Fibroblast of mammary gland (primary cell): ENCODE measurements at regions not wholly inside any gene's neighbourhood (a gene's known extent, or its start where the extent isn't known, plus 50 kb on each side); places are given as distances from the start of the nearest gene placed in this dataset.

Experiments used
- DNase-seq: peaks from one replicate; pipeline ENCODE4 v3.0.0-alpha.2; 2010; ENCODE audit warnings: low read depth
- H3K4me3 ChIP-seq: 2 replicates; pipeline ENCODE4 v1.5.1; 2011; ENCODE audit warnings: low read depth, mild to moderate bottlenecking, low read length, moderate library complexity; ENCODE audit not compliant: control insufficient read depth
- CTCF ChIP-seq: conservative IDR thresholded peaks from 2 replicates; pipeline ENCODE4 v1.5.1; 2011; ENCODE audit warnings: low read depth, low read length, inconsistent platforms; ENCODE audit not compliant: control insufficient read depth, insufficient read depth

GRCh38 chr2:155730804-155731203 is 601.7 kb downstream of the NR4A2 start:
- H3K4me3 ChIP-seq = no peak overlapping the region
- no peak for DNase-seq
- TF ChIP-seq CTCF = no peak

- no peak overlapping the region for H3K4me3 ChIP-seq
- DNase-seq = no peak
- TF ChIP-seq CTCF = no peak
These were observed 605.2 kb downstream of the NR4A2 start for GRCh38 chr2:155727187-155727895.

GRCh38 chr2:155722290-155722689 is 610.2 kb downstream of the NR4A2 start:
- H3K4me3 ChIP-seq = no peak overlapping the region
- DNase-seq = no peak
- no peak for TF ChIP-seq CTCF

- no peak for DNase-seq
- no peak overlapping the region for H3K4me3 ChIP-seq
- no peak for TF ChIP-seq CTCF
These were observed 616.8 kb downstream of the NR4A2 start for GRCh38 chr2:155715705-155716104.

- no peak overlapping the region for H3K4me3 ChIP-seq
- no peak for TF ChIP-seq CTCF
- no peak for DNase-seq
These were observed 617.5 kb downstream of the NR4A2 start for GRCh38 chr2:155714983-155715382.

- H3K4me3 ChIP-seq = no peak overlapping the region
- no peak for DNase-seq
- no peak for TF ChIP-seq CTCF
These were observed 624.5 kb downstream of the NR4A2 start for GRCh38 chr2:155708071-155708470.

GRCh38 chr2:155703917-155704316 is 628.6 kb downstream of the NR4A2 start:
- no peak for TF ChIP-seq CTCF
- no peak overlapping the region for H3K4me3 ChIP-seq
- no peak for DNase-seq
